Psoas muscle (tissue), 7 donors: ENCODE measurements at regions not wholly inside any gene's neighbourhood (a gene's known extent, or its start where the extent isn't known, plus 50 kb on each side); places are given as distances from the start of the nearest gene placed in this dataset.

Experiments
- ATAC-seq, 4 donors: fragments of 200-7000 bp; cut with Tn5 transposase; one replicate each; pipeline ENCODE4 v1.9.1; 2020; ENCODE audit warnings: moderate library complexity in 3 of 4, mild to moderate bottlenecking in 2 of 4
- DNase-seq, 2 donors: peaks; one replicate each; pipeline ENCODE4 v3.0.0-alpha.2; 2020
- H3K27ac ChIP-seq: fragments of 200-600 bp; one replicate; pipeline ENCODE4 v1.8.0; 2022
- H3K27me3 ChIP-seq, 3 donors: fragments of 200-600 bp in 1 of 3; one replicate each; pipeline versions ENCODE4 v1.6.1 to v1.8.0; 2013 to 2022; ENCODE audit warnings: low read length in 2 of 3, mild to moderate bottlenecking in 2 of 3, moderate library complexity in 1 of 3; ENCODE audit not compliant: insufficient read depth in 3 of 3
- H3K36me3 ChIP-seq, 2 donors: fragments of 200-600 bp in 1 of 2; one replicate each; pipeline versions ENCODE4 v1.6.1 to v1.8.0; 2013 to 2022; ENCODE audit warnings: low read depth in 1 of 2, mild to moderate bottlenecking in 1 of 2, moderate library complexity in 1 of 2; ENCODE audit not compliant: insufficient read depth in 1 of 2
- H3K4me1 ChIP-seq: fragments of 200-600 bp; one replicate; pipeline ENCODE4 v1.8.0; 2022
- H3K4me3 ChIP-seq: fragments of 200-600 bp; one replicate; pipeline ENCODE4 v1.8.0; 2022; ENCODE audit warnings: mild to moderate bottlenecking
- H3K9me3 ChIP-seq: fragments of 200-600 bp; one replicate; pipeline ENCODE4 v1.8.0; 2022
- CTCF ChIP-seq: fragments of 200-600 bp; IDR thresholded peaks from one replicate; pipeline ENCODE4 v1.8.0; 2022; ENCODE audit warnings: antibody characterized with exemption
- WGBS, 3 donors: extraction: QIAGEN DNeasy Blood & Tissue Kit; methylation state at CpG; one replicate each; pipeline versions ENCODE4 v1.1.6 to v1.1.7; 2013; 5-methylcytosine and 5-hydroxymethylcytosine counted together
- intact Hi-C, 2 donors: fragments of 100-400 bp; cut with DNase I; formaldehyde crosslinking; loops; one replicate each; pipeline versions ENCODE4 v1.11.0 to v1.14.2; 2022
- donor health status: healthy with polysubstance abuse.
- donor health status: DM: no; HTN: no; CAD: no; lungs with moderate emphysema.
- donor health status: Bipolar disorder and iron deficiency.
- donor health status: healthy.
- donor health status: DM: yes; HTN: yes; CAD: no.
- donor health status: DM: no; HTN: no; CAD: no.
- donor health status: DM: yes; HTN: yes; CAD: no.

DNA sequence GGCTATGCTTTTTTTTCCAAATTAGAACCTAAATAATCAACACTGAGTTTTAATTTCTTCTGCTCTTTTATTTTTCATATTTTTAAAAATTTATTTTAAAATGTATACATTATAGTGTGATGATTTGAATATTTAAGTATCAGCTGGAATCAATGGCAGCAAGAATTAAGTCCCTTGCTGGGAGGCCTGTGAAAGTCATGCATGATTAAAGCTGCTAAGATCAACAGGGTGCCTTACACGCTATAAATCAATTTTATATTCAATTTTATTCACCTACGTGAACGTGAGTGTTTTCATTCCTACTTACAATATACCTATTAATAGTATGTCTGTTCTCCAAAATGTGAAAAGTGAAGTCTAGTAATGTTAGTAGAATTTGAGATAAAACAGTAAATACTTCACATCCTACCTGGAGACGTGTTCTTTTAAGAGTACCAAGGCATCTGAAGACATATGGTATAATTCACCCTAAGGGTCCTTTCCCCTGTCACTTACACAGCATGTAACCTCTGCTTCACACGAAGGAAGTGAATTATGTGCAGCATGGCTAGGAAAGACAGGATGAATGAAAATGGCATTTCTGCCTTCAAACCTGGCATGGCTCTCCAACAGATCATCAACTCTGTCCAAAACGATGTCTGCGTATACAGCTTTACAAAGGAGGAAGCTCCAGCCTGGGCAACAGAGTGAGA is 640.4 kb upstream of the ROBO1 start:
- intact Hi-C loops = no loop called here
- 38 to 43% (median 40%) methylated on average over 7 of the region's 7 CpGs for WGBS, 3 donors
- H3K36me3 ChIP-seq = no peaks in the 10 kb centered on the region
- ATAC-seq (no peak), DNase-seq (no peak)
- no peak overlapping the region for H3K4me3 ChIP-seq
- TF ChIP-seq CTCF = no peak
- no peaks in the 10 kb centered on the region for H3K27me3 ChIP-seq
- H3K4me1 ChIP-seq = no peaks in the 10 kb centered on the region
- no peaks in the 10 kb centered on the region for H3K9me3 ChIP-seq
- H3K27ac ChIP-seq = no peak overlapping the region

GRCh38 chr3:80405618-80406017 is 637.8 kb upstream of the ROBO1 start:
- TF ChIP-seq CTCF = no peak
- Histone ChIP-seq H3K27ac (no peak overlapping the region), H3K36me3 (no peaks in the 10 kb centered on the region), H3K4me1 (no peaks in the 10 kb centered on the region), H3K4me3 (no peak overlapping the region), H3K27me3 (no peaks in the 10 kb centered on the region), H3K9me3 (no peaks in the 10 kb centered on the region)
- 87 to 90% (median 89%) methylated on average over 5 of the region's 5 CpGs for WGBS, 3 donors
- ATAC-seq (no peak), DNase-seq (no peak)
- intact Hi-C loops = no loop called here

GRCh38 chr3:80395023-80395422 is 627.2 kb upstream of the ROBO1 start:
- no peak for ATAC-seq
- Histone ChIP-seq H3K36me3 (no peaks in the 10 kb centered on the region), H3K9me3 (no peaks in the 10 kb centered on the region), H3K4me3 (no peak overlapping the region), H3K4me1 (no peaks in the 10 kb centered on the region), H3K27ac (no peak overlapping the region), H3K27me3 (no peaks in the 10 kb centered on the region)
- DNase-seq = no peak
- WGBS, 3 donors = 82 to 88% (median 88%) methylated on average over 5 of the region's 5 CpGs
- no peak for TF ChIP-seq CTCF
- intact Hi-C loops = no loop called here

GRCh38 chr3:80391573-80391972 is 623.8 kb upstream of the ROBO1 start:
- no peak overlapping the region for H3K4me3 ChIP-seq
- no peak for DNase-seq
- no peak overlapping the region for H3K27ac ChIP-seq
- H3K9me3 ChIP-seq = no peaks in the 10 kb centered on the region
- no peak for TF ChIP-seq CTCF
- intact Hi-C loops = no loop called here
- no peaks in the 10 kb centered on the region for H3K27me3 ChIP-seq
- no peaks in the 10 kb centered on the region for H3K4me1 ChIP-seq
- no peak for ATAC-seq
- no peaks in the 10 kb centered on the region for H3K36me3 ChIP-seq

GRCh38 chr3:80384811-80385210 is 617.0 kb upstream of the ROBO1 start:
- Histone ChIP-seq H3K36me3 (no peaks in the 10 kb centered on the region), H3K27me3 (no peaks in the 10 kb centered on the region), H3K9me3 (no peaks in the 10 kb centered on the region), H3K27ac (no peak overlapping the region), H3K4me3 (no peak overlapping the region), H3K4me1 (no peaks in the 10 kb centered on the region)
- intact Hi-C loops = no loop called here
- 79 to 81% (median 80%) methylated on average over 5 of the region's 5 CpGs for WGBS, 3 donors
- no peak for ATAC-seq
- no peak for TF ChIP-seq CTCF
- no peak for DNase-seq
